Stimulated activated CD8-positive, alpha-beta memory T cell treated with anti-CD3 and anti-CD28 coated beads, Interleukin-12 subunit alpha, Interleukin-12 subunit beta, amount 100 ng/mL, for 1 hour (primary cell): ENCODE measurements at regions not wholly inside any gene's neighbourhood (a gene's known extent, or its start where the extent isn't known, plus 50 kb on each side); places are given as distances from the start of the nearest gene placed in this dataset.

Source experiments
- DNase-seq: peaks from one replicate; pipeline ENCODE4 v3.0.0-alpha.2; 2020; ENCODE audit warnings: low read depth

DNA sequence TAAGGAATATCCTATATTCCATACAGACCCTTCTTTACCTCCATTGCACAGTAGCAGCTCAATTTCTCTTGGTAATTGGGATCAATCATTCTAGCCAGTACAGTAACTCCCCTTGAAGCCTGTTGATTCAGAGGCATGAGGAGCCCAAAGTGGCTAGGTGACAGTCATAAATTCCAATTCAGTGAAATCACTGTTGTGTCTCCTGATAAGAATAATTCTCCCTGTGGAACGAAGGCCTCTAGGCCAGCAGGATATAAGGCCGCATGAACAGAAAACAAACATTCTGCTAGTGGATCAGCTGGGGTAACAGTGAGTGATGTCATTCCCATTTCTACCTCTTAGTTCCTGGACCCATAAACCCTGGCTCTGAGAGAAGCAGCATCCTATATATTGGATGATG, 696.3 kb downstream of the NR2F2 start:
- no peak for DNase-seq

DNA sequence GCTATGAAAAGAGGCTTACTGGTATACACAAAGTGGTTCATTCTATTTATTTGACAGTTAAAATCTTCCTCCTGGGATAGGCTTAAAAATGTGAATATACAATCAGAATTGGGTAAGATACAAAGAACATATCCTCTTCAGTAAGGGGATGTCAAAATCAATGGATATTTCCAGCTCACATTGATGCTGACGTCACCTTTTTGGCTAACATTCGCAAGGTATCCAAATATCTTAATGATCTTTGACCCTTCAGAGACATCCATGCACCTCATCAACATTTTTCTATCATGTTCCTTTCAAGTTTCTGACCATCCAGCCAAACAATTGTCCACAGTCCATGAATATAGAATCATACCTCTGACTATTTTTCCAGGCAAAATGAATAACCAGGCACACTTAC, 697.3 kb downstream of the NR2F2 start:
- DNase-seq: no peak

DNA sequence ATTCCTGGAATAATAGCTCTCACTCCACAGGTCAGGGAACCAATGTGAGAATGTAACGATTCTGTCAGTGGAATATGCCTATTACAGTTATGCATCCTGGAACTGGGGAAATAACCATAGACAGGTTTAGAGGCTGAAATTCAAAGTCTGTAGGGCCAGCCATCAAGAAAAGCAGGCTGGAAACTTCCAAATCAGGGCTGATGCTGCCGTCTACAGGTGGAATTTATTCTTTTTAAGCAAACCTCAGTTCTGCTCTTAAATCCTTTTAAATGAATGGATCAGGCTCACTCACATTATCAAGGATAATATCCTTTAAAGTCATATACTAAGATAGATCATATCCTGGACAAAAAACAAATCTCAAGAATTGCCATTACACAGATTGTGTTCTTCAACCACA, 699.8 kb downstream of the NR2F2 start:
- no peak for DNase-seq

DNA sequence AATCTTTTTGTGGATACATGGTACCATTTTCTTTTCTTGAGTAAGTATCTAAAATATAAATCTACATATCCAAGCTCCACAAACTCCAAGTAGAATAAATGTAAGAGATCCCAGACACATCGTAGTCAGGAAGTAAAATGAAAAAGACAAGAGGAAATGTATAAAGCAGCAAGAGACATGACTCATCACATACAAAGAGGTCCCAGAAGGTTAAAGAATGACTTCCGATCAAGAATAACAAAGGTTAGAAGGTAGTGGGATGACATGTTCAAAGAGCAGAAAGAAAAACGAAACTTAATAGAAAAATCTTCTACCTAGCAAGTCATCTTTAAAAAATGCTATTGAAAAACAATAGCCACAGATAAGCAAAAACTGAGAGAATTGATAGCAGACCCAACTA, 705.8 kb downstream of the NR2F2 start:
- DNase-seq: no peak

DNA sequence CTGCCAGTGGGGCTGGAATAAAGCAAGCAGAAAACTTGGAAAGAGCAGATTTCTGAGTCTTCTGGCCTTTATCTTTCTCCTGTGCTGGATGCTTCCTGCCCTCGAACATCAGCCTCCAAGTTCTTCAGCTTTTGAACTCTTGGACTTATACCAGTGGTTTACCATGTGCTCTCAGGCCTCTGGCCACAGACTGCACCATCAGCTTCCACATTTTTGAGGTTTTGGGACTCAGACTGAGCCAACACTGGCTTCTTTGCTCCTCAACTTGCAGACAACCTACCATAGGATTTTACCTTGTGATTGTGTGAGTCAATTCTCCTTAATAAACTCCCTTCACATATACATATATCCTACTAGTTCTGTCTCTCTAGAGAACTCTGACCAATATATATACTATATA, 706.6 kb downstream of the NR2F2 start:
- no peak for DNase-seq

DNA sequence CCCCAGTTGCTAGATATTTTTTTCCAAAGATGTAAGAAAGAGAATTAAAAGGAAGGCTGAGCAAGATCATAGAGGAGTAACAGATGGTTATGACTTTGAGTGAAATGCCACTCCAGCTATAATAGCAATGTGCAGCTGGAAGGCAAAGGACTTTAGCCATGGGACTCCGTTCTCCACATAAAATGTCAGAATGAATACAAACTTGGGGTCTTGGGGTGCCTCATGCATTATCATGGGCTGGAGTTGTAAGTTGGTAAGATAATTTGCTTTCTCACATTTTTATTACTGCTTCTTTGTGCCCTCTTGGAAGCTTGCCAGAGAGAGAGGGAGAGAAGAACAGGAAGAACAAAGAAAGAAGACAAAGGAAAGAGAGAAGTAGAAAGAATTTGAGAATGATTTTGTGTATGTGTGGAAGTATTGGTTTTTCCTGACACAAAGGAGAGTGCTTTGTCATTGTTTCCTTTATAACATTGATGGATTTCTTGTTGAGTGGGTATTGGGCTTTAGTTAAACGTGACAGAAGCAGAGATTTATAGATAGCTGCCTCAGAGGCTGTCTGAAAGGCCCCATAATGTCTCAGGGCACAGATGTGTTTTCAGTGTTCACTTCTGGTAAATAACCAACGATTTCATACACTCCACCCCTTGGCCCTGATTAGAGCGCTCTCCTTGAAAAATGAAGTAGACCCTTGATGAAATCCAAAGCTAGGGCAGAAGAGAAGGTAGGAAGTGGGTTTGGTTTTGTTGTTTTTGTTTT, 715.3 kb downstream of the NR2F2 start:
- no peak for DNase-seq

DNA sequence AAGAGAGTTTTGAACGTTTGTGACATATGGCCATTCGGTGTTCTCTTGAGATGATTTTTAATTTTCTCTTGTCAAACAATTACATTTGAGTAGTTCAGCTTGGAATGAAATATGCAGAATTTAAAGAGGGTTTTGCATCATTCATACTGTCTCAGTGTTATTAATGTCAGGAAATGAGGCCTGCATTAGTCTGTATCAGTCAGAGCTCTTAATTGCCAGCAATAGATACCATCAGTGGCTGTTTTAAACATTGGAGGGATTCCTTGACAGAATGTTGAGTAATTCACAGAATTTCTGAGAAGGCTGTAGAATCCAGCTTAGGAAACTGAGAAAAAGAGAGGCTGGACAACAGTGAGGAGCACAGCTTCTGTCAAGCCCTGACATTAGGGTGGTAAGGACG, 722.0 kb downstream of the NR2F2 start:
- DNase-seq: no peak

DNA sequence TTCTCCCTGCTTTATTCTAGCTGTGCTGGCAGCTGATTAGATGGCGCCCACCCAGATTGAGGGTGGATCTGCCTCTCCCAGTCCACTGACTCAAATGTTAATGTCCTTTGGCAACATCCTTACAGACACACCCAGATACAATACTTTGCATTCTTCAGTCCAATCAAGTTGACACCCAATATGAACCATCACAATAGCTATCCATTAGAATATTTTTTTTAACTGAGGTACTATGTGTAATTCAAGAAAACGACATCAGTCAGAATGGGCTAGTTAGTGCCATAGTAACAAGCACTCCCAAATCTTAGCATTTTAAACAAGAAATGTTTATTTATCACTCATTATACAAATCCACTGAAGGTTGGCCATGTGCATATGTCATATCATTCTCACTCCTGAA, 723.1 kb downstream of the NR2F2 start:
- no peak for DNase-seq

DNA sequence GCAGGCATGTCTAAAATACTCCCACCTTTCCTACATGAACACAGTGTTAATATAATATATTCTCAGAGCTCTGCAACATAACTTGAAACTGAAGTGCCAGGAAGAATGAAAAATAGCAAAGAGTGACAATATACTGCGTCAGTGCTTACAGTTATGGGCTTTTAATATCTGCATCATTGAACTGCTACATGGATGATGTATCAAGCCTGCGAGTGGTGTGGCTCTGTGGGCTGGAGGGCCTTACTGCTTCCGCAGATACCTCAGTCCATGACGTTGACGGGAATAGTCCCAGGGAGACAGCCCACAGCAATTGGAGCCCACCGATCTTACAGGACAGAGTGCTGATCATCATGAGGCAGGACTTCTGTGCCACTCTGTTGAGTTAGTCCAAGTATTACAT, 727.0 kb downstream of the NR2F2 start:
- no peak for DNase-seq

DNA sequence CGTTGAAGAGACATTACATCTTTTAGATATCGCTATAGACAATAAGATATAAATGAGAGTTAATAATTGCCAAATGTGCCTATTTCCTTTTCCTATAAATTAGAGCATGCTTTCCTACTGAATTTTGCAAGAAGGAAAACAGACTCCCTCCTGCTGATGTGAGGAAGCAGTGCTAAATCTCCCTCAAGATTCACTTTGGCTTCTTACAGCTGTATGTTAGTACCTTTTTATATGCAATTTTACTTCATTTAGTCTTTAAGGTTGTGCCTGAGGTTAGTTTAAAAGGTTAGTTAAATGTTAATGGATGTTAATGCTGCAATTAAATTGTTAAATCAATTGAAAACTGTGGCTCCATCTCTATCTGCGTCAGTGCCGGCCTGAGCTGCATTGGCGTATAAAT, 728.8 kb downstream of the NR2F2 start:
- DNase-seq: no peak

DNA sequence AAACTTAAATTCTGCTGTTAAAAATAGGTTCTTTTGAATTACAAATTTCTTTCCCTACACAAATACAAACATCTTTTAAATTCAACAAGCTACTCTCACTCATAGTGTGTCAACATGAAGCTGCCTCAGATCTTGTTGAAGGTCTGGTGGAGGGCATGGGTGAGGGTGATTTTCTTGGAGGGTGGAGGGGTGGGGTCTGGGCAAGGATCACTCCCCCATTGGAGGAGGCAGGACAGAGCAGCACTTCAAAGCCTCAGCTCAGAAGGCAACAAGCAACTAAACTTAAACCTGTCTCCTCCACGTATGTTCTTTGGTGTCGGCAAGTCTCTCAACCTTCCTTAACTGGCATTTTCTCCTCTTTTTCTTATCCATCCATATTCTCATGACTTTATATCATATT, 730.9 kb downstream of the NR2F2 start:
- DNase-seq: no peak

DNA sequence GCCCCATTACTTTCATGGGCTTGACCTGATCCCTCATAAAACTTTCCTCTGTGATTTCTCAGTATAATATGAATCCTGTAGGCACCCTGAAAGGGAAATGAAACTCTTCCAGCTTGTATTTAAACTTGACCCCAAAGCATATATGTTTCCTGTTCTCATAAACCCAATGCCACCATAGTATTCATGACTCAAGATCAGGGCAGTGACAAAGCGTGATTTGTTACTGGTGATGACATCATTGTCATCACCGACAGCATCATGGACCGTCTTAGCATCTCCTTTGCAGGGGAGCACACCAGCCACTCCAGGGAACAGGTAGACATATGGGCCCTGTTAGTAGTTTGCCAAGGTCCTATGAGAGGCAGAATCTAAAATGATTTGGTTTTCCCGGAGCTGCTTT, 741.2 kb downstream of the NR2F2 start:
- DNase-seq: no peak

DNA sequence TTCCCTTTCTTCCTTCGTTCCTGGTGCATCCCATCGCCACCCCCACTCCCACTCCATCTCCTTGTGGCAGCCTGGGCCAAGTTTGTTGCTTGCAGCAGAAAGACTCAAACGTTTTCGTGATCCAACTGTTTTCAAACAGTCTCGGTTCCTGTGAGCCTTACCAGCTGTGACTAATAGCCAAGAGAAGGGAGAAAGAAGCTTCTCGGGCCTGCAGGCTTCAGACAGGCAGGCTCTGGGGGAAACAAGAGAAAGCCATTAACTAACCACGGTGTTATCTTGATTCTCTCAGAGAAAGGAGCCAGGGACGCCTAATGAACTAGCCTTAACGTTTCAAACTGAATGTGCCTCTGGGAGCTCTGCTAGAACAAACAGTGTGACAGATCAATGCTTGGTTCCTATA, 742.0 kb downstream of the NR2F2 start:
- DNase-seq: no peak

DNA sequence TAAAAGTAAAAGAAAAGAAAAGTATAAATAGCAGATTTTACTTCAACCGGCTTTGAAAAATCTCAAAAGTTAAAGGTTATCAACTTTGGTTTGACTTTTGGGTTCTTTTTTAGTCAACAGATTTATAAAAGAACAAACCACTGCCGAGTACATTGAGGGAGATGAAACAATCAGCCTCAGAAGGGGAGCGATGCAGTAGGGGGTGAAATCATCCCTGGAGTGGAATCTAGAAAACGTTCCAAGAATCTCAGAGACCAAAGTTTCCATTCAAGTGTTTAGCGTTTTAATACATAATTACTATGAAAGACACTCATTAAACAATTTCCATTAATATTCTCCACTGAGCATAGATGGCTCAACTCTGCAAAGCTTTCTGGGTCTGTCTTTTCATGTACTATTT, 745.5 kb downstream of the NR2F2 start:
- no peak for DNase-seq

DNA sequence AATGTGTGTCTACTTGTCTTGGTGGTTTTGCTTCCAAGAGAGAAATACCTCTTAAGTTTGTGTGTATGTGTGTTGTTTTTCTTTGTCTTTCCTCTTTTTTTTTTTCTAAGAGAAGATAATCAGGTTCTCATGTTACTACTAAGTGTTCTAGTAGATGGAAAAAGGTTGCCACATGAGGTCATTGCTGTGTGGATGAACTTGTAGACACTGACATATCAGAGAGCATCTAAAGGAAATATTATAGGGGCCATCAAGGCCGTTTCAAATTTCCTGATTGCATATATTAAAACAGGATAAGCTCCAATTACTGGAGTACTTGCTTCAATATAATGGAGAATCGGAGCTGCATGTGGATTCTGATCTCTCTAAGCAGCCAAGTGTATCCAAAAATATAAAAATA, 747.5 kb downstream of the NR2F2 start:
- no peak for DNase-seq

DNA sequence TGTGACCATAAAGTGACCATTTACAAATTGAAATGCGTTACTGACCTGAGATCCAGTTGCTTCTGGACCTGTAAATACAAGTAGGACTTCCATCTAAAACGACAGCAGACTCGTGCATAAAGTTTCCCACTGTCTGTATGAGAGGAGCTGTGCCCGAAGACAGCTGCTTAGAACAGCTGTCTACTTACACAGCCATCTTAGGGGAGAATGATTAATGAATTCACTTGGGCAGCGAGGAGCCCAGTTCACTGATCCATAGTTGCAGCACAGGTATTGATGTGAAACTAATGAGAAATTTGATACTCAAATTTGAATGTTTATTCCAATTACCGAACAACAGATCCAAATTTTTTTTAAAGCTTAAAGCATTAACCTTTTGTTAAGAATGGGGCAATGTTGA, 748.1 kb downstream of the NR2F2 start:
- DNase-seq: no peak

DNA sequence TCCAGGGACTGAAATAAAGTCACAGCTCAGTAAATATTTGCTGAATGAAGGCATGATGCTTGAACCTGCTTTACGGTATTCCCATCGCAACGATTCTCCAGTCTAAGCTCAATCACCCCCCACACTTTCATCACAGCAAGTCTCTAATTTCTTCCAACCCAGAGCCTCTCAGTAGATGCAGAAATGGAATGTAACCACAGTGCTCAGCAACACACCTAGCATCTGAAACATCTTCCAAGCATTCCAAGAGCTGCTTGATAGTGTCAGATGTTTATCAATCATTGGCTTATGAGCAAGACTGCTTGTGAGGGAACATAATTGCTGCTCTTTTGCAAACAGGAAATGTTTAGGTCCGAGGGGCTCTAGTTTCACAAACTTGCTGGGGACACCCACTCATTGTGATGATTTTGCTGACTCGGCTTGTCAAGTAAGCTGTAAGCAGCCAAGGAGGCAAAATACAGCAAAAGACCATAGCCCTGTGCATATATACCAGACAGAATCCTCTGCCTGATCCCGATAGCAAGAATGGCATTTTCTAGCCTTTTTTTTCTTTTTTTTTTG, 751.2 kb downstream of the NR2F2 start:
- no peak for DNase-seq

DNA sequence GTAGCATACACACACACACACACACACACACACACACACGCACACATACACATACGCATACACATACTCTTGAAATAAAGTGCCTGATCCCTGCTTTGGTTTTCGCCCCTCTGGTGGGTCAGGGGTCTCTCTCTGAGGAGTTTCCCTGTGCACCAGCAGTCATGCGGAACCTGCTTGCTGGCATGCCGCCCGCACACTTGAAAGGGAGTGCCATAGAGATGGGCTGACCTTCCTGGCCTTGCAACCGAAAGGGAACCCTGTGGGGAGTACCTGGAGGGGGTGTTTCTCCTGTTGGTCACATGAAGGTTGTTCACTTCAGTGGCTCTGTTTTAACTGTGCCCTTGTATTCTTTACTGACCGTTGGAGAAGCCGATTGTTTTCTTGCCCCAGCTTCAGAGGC, 752.3 kb downstream of the NR2F2 start:
- no peak for DNase-seq

DNA sequence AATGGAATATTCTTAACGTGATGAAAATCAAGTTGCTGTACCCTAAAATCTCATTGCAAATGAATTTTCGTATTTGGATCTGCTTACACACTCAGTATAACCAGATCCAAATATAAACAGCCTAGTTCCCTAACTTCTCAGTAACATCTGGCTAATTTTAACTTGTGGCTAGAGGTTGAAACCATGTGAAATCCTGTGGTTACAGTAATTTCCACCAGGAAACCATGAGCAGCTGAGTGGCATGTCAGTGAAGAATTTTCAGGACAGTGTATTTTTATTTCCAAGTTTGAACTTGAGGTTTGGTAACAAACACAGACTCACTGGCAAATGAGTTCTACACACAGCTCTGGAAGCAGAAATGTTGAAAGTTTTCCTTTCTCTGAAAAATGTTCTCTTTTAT, 754.1 kb downstream of the NR2F2 start:
- no peak for DNase-seq

DNA sequence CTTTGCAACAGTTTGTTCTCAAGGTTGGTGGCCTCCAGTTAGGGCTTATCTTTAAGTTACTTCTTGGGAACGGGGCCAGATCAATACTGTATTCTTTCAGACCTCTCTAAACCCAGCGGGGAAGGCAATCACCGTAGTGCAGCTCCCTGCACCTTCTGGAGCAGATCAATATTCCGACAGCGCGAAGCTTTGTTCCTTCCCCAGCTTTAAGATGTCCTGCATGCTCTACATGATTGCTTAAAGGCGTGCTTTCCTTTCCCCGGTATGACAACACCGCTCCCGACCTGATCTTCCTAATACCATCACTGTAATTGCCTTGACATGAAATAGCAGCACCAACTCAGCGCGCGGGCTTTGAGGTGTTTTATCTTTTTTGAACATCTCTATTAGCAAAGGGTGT, 755.2 kb downstream of the NR2F2 start:
- DNase-seq: no peak

DNA sequence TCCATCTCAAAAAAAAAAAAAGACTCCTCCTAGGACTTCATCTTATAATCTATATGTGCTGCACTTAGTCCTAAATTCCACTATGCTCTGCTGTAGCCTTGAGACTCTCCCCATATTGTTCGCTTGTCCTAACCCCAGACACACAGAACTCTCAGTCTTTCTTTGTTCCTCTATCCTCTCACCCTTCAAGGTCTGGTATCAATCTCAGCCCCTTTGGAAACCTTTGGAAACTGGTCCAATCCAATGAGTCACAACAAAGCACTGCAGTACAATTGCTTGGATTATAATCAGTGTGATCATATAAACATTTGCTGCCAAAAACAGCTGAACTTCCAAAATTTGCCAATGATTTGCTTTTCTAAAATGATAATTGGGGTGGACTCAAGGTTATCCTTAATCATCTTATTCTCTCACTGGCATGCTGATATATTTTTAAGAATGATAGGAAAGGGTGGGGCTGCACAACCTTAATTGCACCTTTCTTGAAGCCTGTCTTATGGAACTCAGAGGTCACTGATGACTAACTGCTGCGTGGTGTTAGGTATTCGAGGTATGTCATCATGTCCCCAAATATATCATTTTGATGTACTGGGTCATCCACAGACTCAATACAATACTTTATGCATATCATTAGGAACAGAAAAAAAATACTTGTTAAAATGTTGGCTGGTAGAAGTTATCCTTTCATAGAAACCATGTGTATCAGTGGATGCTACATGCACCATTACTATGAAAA, 756.7 kb downstream of the NR2F2 start:
- no peak for DNase-seq

DNA sequence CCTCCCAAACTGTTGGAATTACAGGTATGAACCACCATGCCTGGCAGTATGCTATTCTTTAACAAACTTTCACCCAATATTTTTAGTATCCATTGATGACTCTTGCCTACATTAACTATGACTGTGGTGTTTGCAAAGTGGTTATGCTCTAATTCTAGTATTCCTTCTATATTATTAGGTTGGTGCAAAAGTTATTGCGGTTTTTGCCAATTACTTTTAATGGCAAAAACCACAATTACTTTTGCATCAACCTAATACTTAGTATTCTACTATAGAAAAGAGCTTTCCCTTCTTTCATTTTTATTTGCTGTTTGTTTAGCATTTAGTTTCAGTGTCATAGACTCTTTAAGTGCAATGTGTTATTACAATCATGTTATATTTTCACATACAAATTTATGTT, 760.6 kb downstream of the NR2F2 start:
- no peak for DNase-seq

DNA sequence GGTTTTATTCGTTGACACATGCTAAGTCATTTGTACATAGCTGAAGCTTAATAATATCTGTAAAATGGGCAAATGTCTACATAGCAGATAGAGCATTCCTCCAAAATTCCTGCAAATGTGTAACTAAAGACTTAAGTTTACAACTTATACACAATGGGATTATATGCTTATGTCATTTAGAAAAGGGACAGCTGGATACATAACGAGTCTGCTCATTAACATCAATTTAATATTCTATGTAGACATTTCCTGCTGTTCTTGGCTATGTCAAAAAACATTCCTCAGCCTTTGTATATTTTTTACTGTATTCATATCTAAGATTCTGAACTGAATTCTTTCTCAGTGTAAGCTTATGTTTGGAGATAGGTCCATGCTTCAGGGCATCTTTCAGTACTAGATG, 762.2 kb downstream of the NR2F2 start:
- no peak for DNase-seq
